ENCODE measurements at regions not wholly inside any gene's neighbourhood (a gene's known extent, or its start where the extent isn't known, plus 50 kb on each side); places are given as distances from the start of the nearest gene placed in this dataset.

DNA sequence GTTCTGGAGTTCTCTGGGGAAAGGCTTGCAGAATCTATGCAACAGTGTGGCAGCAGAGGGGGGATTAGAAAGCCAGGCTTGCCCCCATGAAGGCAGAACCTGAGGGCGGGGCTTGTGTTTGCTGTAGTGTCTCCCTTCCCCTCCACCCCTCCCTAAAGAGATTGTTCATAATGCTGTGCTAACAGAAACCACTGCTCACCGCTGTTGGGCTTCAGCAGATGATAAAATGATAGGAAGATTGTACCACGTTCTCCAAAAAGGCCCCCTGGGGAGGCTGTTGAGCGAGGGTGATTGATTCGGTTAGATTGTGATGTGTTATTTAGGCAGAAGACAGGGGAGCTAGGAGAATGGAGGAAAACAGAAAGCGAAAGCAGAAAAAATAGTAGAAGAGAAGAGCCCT lies 215.2 kb upstream of the NCAM1 start:
- no peaks in the 10 kb centered on the region for H3K27me3 ChIP-seq (ENCODE audit: control insufficient read depth in 2 of 2, insufficient read depth in 2 of 2, low read length in 2 of 2)
- no peak overlapping the region for H3K4me2 ChIP-seq (ENCODE audit: insufficient read depth, low read length)
- POLR2A ChIA-PET: no interaction called here
- dilution Hi-C loops (cut with MboI; ENCODE audit: extremely low pct_ligation_motif_present, low sequenced_read_pairs) (no loop called here), intact Hi-C loops (cut with micrococcal nuclease) (no loop called here)
- TF ChIP-seq, protein P1, sequence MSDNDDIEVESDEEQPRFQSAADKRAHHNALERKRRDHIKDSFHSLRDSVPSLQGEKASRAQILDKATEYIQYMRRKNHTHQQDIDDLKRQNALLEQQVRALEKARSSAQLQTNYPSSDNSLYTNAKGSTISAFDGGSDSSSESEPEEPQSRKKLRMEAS (IDR thresholded peaks at IDR 0.05; ENCODE audit: insufficient read depth, insufficient read length): no peak
- TF ChIP-seq POLR2AphosphoS5 (IDR thresholded peaks at IDR 0.05; ENCODE audit: insufficient read depth, low read depth, low read length): no peak
- no peak for TF ChIP-seq POLR2A (IDR thresholded peaks at IDR 0.05; ENCODE audit: low read depth, low read length)
- no peak for TF ChIP-seq JUN (IDR thresholded peaks at IDR 0.05; ENCODE audit: borderline replicate concordance, insufficient read depth, insufficient read length, low read depth)
- TF ChIP-seq MYC (IDR thresholded peaks at IDR 0.05; ENCODE audit: low read depth, low read length): no peak
- TF ChIP-seq EZH2 (IDR thresholded peaks at IDR 0.05; ENCODE audit: borderline replicate concordance, low read depth, low read length, severe bottlenecking): no peak
- TF ChIP-seq FOS (IDR thresholded peaks at IDR 0.05; ENCODE audit: borderline replicate concordance, insufficient read depth, low read length): no peak
- TF ChIP-seq, protein P2, sequence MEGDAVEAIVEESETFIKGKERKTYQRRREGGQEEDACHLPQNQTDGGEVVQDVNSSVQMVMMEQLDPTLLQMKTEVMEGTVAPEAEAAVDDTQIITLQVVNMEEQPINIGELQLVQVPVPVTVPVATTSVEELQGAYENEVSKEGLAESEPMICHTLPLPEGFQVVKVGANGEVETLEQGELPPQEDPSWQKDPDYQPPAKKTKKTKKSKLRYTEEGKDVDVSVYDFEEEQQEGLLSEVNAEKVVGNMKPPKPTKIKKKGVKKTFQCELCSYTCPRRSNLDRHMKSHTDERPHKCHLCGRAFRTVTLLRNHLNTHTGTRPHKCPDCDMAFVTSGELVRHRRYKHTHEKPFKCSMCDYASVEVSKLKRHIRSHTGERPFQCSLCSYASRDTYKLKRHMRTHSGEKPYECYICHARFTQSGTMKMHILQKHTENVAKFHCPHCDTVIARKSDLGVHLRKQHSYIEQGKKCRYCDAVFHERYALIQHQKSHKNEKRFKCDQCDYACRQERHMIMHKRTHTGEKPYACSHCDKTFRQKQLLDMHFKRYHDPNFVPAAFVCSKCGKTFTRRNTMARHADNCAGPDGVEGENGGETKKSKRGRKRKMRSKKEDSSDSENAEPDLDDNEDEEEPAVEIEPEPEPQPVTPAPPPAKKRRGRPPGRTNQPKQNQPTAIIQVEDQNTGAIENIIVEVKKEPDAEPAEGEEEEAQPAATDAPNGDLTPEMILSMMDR (IDR thresholded peaks at IDR 0.05; ENCODE audit: extremely low read depth in 1 of 2, insufficient read depth in 1 of 2, low read depth in 1 of 2, low read length in 2 of 2): no peak
- TF ChIP-seq GATA2 (IDR thresholded peaks at IDR 0.05; ENCODE audit: insufficient read depth, insufficient read length, low read depth, low read length): no peak
- H3K4me1 ChIP-seq (ENCODE audit: control insufficient read depth, extremely low read depth, insufficient read depth, low read length): no peaks in the 10 kb centered on the region
- FAIRE-seq (no peak), DNase-seq (ENCODE audit: low read depth, low spot score) (no peak)
- H4K20me1 ChIP-seq (replicated peaks; ENCODE audit: control insufficient read depth, extremely low read depth, insufficient read depth, low read length): no peaks in the 10 kb centered on the region
- no peak overlapping the region for H3K27ac ChIP-seq (ENCODE audit: insufficient read depth, low read depth, low read length)
- CTCF ChIA-PET: no interaction called here
- H3K4me3 ChIP-seq (replicated peaks in 1 of 3; ENCODE audit: insufficient read depth in 1 of 3, low read depth in 1 of 3, low read length in 3 of 3): no peak overlapping the region
- no peaks in the 10 kb centered on the region for H3K36me3 ChIP-seq (ENCODE audit: control insufficient read depth in 2 of 2, extremely low read depth in 1 of 2, insufficient read depth in 2 of 2, low read length in 2 of 2)
- no peak overlapping the region for H2AFZ ChIP-seq (ENCODE audit: low read depth, low read length)
- no peaks in the 10 kb centered on the region for H3K9me3 ChIP-seq (replicated peaks; ENCODE audit: control insufficient read depth, insufficient read depth, low read length)
- no peaks in the 10 kb centered on the region for H3K9me1 ChIP-seq (replicated peaks; ENCODE audit: control insufficient read depth, extremely low read depth, insufficient read depth, low read length)
- BruUV-seq (replicated peaks): no TSS peak
- no peaks in the 10 kb centered on the region for H3K79me2 ChIP-seq (ENCODE audit: control insufficient read depth, insufficient read depth, low read length)
- no peak overlapping the region for H3K9ac ChIP-seq (replicated peaks; ENCODE audit: extremely low read depth, insufficient read depth, low read length)
